ENCODE measurements at regions not wholly inside any gene's neighbourhood (a gene's known extent, or its start where the extent isn't known, plus 50 kb on each side); places are given as distances from the start of the nearest gene placed in this dataset.

DNA sequence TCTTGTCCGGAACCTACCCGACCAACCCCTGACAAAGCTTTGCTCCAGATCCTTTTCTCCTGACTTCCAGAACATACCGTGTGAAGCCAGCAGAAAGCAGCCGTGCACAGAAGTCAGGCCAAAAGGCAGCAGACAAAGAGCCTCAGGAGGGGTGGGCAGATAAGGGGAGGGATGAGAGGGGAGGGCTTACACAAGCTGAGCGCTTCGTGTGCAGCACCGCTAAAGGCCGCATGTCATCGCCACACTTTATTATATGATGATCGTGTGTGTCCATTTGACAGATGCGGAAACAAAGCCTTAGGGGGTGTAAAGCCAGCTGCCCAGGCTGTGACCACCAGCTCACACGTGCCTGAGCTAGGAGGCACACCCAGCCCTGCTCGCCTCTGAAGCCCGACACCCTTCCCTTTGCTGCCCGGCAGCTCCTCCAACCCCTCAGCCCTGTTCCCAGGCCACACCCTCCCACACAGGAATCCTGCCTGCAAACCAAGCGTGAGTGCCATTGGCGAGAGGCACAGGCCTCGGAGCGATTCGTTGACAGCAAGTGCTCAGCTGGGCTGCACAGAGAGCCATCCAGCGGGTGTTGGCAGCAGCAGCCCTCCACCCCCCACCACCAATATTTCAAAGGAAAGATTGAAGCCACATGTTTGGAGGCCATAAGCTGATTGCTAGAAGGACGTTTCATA lies 170.5 kb upstream of the SMIM23 start:
- H3K27ac ChIP-seq: no peak overlapping the region
- TF ChIP-seq POLR2A (IDR thresholded peaks at IDR 0.05): no peak
- TF ChIP-seq, protein P1, sequence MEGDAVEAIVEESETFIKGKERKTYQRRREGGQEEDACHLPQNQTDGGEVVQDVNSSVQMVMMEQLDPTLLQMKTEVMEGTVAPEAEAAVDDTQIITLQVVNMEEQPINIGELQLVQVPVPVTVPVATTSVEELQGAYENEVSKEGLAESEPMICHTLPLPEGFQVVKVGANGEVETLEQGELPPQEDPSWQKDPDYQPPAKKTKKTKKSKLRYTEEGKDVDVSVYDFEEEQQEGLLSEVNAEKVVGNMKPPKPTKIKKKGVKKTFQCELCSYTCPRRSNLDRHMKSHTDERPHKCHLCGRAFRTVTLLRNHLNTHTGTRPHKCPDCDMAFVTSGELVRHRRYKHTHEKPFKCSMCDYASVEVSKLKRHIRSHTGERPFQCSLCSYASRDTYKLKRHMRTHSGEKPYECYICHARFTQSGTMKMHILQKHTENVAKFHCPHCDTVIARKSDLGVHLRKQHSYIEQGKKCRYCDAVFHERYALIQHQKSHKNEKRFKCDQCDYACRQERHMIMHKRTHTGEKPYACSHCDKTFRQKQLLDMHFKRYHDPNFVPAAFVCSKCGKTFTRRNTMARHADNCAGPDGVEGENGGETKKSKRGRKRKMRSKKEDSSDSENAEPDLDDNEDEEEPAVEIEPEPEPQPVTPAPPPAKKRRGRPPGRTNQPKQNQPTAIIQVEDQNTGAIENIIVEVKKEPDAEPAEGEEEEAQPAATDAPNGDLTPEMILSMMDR (IDR thresholded peaks at IDR 0.05): no peak
- ATAC-seq (no peak), DNase-seq (no peak)
- no peaks in the 10 kb centered on the region for H3K36me3 ChIP-seq (replicated peaks in 1 of 2; ENCODE audit: insufficient read depth in 1 of 2, low read depth in 2 of 2)
- no peaks in the 10 kb centered on the region for H3K27me3 ChIP-seq
- WGBS, 2 donors: 66 to 84% methylated on average over 16 to 22 of the region's 22 CpGs
- intact Hi-C loops (cut with DNase I): no loop called here
- H3K4me1 ChIP-seq: no peaks in the 10 kb centered on the region
- H3K9me3 ChIP-seq: no peaks in the 10 kb centered on the region
- no peak overlapping the region for H3K4me3 ChIP-seq

DNA sequence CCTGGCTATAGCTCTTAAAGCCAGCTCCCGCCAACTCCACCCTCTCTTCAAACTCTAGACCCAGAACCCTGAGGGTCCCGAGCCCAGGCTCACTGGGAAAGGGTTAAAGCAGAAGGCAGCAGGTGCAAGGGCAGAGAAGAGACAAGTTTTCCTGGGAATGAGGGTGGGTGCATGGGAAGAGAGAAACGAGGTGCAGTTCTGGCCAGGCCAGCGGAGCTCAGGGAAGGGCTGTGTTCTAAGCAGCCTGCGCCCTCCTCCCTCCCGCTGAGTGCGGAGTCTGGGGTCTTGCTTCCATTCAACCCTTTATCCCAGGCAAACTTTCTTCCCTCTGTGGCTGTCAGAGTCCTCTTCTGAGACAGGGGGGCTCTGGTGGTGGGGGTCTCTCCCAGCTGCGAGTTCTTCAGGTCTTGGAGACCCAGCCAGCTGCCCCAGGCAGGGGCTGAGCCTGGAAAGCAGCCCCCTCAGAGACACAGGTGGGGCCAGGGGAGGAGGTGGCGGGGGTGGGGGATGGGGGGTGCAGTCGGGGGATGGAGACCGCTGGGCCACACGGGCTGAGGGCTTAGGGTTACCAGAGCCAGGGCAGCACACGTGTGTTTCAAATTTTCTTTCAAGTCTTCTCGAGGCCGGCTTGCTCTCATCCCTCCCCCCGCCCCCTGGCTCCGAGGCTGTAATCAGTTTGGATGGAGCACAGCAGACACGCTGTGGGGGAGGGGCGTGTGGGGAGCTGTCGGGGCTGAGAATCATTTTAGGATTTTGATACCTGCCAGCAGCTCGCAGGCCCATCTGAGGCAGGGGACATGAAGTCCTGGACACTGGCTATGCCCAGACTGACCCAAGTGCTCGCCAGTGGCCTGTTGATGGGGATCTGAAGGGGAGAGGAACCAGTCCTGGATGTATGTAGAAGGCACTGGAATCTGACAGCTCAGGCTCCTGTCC lies 169.6 kb upstream of the SMIM23 start:
- DNase-seq (no peak), ATAC-seq (no peak)
- Histone ChIP-seq H3K9me3 (no peaks in the 10 kb centered on the region), H3K4me1 (no peaks in the 10 kb centered on the region), H3K4me3 (no peak overlapping the region), H3K27me3 (no peaks in the 10 kb centered on the region), H3K27ac (no peak overlapping the region), H3K36me3 (replicated peaks in 1 of 2; ENCODE audit: insufficient read depth in 1 of 2, low read depth in 2 of 2) (no peaks in the 10 kb centered on the region)
- TF ChIP-seq POLR2A (IDR thresholded peaks at IDR 0.05): no peak
- TF ChIP-seq, protein P1 (IDR thresholded peaks at IDR 0.05): no peak
- 44 to 65% methylated on average over 9 to 22 of the region's 22 CpGs for WGBS, 2 donors
- intact Hi-C loops (cut with DNase I): no loop called here

DNA sequence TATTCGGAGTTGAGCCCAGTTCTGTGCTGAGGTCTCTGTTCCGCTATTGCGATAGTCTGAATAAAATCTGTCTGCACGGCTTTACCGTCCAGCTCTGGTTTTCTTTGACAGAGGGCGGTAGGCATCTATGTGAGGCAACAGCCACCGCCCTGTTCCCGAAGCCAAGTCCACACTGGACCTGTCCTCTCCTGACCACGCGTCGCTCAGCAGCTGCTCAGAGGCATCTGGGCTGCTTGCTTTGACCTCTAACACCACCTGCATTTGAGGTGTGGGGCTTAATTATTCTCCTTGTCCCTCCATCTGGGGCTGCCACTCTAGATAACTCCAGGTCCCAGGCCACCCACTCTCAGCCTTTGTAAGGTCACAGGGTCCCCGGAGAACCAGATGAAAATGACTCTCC lies 168.4 kb upstream of the SMIM23 start:
- Histone ChIP-seq H3K4me1 (no peaks in the 10 kb centered on the region), H3K36me3 (replicated peaks in 1 of 2; ENCODE audit: insufficient read depth in 1 of 2, low read depth in 2 of 2) (no peaks in the 10 kb centered on the region), H3K9me3 (no peaks in the 10 kb centered on the region), H3K27ac (no peak overlapping the region), H3K27me3 (no peaks in the 10 kb centered on the region), H3K4me3 (no peak overlapping the region)
- intact Hi-C loops (cut with DNase I): no loop called here
- DNase-seq (no peak), ATAC-seq (no peak)
- 82 to 89% methylated on average over 8 to 12 of the region's 12 CpGs for WGBS, 2 donors
- no peak for TF ChIP-seq POLR2A (IDR thresholded peaks at IDR 0.05)
- TF ChIP-seq, protein P1 (IDR thresholded peaks at IDR 0.05): no peak

DNA sequence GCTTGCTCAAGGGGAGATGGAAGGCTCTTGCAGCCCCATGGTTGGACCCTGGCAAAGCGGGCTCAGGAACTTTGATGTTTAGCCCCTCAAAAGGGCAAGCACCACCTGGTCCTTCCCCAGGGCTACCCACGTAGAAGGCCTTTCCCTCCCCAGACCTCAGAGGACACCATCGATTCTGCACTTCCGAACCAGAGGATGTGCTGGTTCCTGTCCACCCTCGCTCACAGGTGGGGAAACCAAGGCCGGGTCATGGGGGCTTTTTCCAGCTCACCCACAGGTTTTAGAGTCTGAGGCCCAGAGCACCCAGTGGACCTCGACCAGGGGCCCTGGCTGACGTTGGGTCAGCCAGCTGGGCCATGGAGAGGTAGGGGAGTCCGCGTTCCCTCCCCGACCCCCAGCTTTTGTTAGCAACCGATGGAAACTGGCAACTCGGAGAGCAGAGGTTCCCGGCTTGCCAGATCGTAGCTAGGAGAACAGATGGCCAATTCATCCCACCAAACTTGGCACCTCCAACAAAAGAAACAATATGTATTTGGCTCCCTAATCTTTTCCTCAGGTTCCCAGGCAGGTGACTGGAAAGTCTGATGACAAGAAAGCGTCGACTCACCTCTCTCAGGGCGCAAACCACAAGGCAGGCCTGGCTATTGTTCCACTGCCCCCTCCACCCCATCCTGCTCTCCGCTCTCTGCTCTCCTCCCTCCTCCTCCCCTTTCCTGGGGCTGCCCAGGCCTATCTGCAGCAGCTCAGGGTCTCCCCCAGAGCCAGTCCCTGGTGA lies 167.6 kb upstream of the SMIM23 start:
- intact Hi-C loops (cut with DNase I): no loop called here
- no peak overlapping the region for H3K27ac ChIP-seq
- H3K27me3 ChIP-seq: no peaks in the 10 kb centered on the region
- WGBS, 2 donors: 80 to 81% methylated on average over 16 to 19 of the region's 19 CpGs
- no peaks in the 10 kb centered on the region for H3K4me1 ChIP-seq
- H3K4me3 ChIP-seq: no peak overlapping the region
- H3K36me3 ChIP-seq (replicated peaks in 1 of 2; ENCODE audit: insufficient read depth in 1 of 2, low read depth in 2 of 2): no peaks in the 10 kb centered on the region
- ATAC-seq: no peak
- no peak for DNase-seq
- H3K9me3 ChIP-seq: no peaks in the 10 kb centered on the region
- TF ChIP-seq, protein P1 (IDR thresholded peaks at IDR 0.05): no peak
- TF ChIP-seq POLR2A (IDR thresholded peaks at IDR 0.05): no peak

Data from body of pancreas (tissue), 4 donors.